Upper lobe of left lung (tissue), 4 donors: ENCODE measurements at regions not wholly inside any gene's neighbourhood (a gene's known extent, or its start where the extent isn't known, plus 50 kb on each side); places are given as distances from the start of the nearest gene placed in this dataset.

Experiments used
- POLR2AphosphoS5 ChIP-seq, 2 donors: sonication (generic); formaldehyde crosslinking; IDR thresholded peaks; one replicate each; pipeline ENCODE4 v1.5.1; 2017; ENCODE audit warnings: antibody characterized with exemption in 2 of 2
- TF ChIP-seq, protein P1 (sequence below), 6 experiments: fragments of 450-650 bp in 4 of 6; fragments of 200-600 bp in 2 of 6; sonication (generic) in 2 of 6; IDR thresholded peaks; one replicate each; pipeline ENCODE4 v1.5.1; 2016 to 2019; ENCODE audit warnings: antibody characterized with exemption in 6 of 6

DNA sequence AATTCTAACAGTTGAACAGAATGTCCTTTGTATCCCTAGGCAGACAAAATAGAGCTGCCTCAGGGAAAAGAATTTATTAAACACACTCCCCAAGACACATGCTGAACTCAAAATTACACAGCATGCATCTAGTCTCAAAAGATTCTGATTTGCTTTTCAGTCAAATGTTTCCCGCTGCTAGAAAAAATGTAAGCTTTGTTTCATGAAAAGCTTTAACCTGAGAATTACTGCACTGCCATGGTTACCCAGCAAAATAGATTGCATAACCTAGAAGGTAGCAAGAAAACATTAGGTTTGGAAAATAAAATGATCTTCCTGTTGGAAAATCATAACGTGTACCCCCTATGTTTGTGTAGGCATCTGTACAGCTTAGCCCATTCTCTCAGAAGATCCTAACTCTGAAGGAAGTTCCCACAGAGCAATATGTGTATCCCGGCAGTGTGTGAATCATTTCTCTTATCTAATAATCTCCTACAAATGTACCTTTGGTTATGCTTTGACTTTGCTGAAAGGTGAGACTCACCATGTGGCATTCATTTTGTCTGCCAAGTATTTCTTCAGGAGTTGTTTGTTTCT lies 646.9 kb downstream of the STPG2 start:
- TF ChIP-seq, protein P1, sequence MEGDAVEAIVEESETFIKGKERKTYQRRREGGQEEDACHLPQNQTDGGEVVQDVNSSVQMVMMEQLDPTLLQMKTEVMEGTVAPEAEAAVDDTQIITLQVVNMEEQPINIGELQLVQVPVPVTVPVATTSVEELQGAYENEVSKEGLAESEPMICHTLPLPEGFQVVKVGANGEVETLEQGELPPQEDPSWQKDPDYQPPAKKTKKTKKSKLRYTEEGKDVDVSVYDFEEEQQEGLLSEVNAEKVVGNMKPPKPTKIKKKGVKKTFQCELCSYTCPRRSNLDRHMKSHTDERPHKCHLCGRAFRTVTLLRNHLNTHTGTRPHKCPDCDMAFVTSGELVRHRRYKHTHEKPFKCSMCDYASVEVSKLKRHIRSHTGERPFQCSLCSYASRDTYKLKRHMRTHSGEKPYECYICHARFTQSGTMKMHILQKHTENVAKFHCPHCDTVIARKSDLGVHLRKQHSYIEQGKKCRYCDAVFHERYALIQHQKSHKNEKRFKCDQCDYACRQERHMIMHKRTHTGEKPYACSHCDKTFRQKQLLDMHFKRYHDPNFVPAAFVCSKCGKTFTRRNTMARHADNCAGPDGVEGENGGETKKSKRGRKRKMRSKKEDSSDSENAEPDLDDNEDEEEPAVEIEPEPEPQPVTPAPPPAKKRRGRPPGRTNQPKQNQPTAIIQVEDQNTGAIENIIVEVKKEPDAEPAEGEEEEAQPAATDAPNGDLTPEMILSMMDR (IDR thresholded peaks at IDR 0.05) = no peak
- TF ChIP-seq POLR2AphosphoS5 (IDR thresholded peaks at IDR 0.05) = no peak
